Stimulated activated CD8-positive, alpha-beta memory T cell treated with anti-CD3 and anti-CD28 coated beads, Interleukin-15, amount 100 ng/mL, for 1 hour (primary cell): ENCODE measurements at regions not wholly inside any gene's neighbourhood (a gene's known extent, or its start where the extent isn't known, plus 50 kb on each side); places are given as distances from the start of the nearest gene placed in this dataset.

Experiments
- DNase-seq: peaks from one replicate; pipeline ENCODE4 v3.0.0-alpha.2; 2020; ENCODE audit warnings: low read depth

- DNase-seq, result no peak
Observed at GRCh38 chr2:13536941-13537340, 820.2 kb downstream of the TRIB2 start.

- no peak for DNase-seq
Observed at GRCh38 chr2:13537771-13538349, 821.1 kb downstream of the TRIB2 start.

GRCh38 chr2:13539296-13539695 lies 822.6 kb downstream of the TRIB2 start:
- DNase-seq, result no peak

- no peak for DNase-seq
Observed at GRCh38 chr2:13542061-13542460, 825.3 kb downstream of the TRIB2 start.

- no peak for DNase-seq
Observed at GRCh38 chr2:13542642-13543041, 825.9 kb downstream of the TRIB2 start.

GRCh38 chr2:13543550-13543949 lies 826.8 kb downstream of the TRIB2 start:
- no peak for DNase-seq

GRCh38 chr2:13545320-13545719 lies 828.6 kb downstream of the TRIB2 start:
- DNase-seq, result no peak

GRCh38 chr2:13546131-13546530 lies 829.4 kb downstream of the TRIB2 start:
- DNase-seq, result no peak

GRCh38 chr2:13550285-13551231 lies 833.8 kb downstream of the TRIB2 start:
- no peak for DNase-seq

GRCh38 chr2:13558368-13558767 lies 841.6 kb downstream of the TRIB2 start:
- DNase-seq, result no peak

GRCh38 chr2:13560322-13560721 lies 843.6 kb downstream of the TRIB2 start:
- DNase-seq, result no peak

GRCh38 chr2:13572466-13572865 lies 855.7 kb downstream of the TRIB2 start:
- no peak for DNase-seq

GRCh38 chr2:13574831-13575230 lies 858.1 kb downstream of the TRIB2 start:
- DNase-seq, result no peak

- no peak for DNase-seq
Observed at GRCh38 chr2:13576406-13577036, 859.8 kb downstream of the TRIB2 start.

- DNase-seq, result no peak
Observed at GRCh38 chr2:13578547-13578946, 861.8 kb downstream of the TRIB2 start.

- no peak for DNase-seq
Observed at GRCh38 chr2:13581471-13581870, 864.7 kb downstream of the TRIB2 start.

GRCh38 chr2:13583609-13584008 lies 866.9 kb downstream of the TRIB2 start:
- DNase-seq, result no peak

- no peak for DNase-seq
Observed at GRCh38 chr2:13584020-13584419, 867.3 kb downstream of the TRIB2 start.

- no peak for DNase-seq
Observed at GRCh38 chr2:13585732-13586131, 869.0 kb downstream of the TRIB2 start.

- DNase-seq, result no peak
Observed at GRCh38 chr2:13596233-13596632, 879.5 kb downstream of the TRIB2 start.

GRCh38 chr2:13597176-13597575 lies 880.4 kb downstream of the TRIB2 start:
- DNase-seq, result no peak

GRCh38 chr2:13601506-13601905 lies 884.8 kb downstream of the TRIB2 start:
- no peak for DNase-seq
